OCI-LY7 (cell line): ENCODE measurements at regions not wholly inside any gene's neighbourhood (a gene's known extent, or its start where the extent isn't known, plus 50 kb on each side); places are given as distances from the start of the nearest gene placed in this dataset.

ENCODE experiments used
- CTCF ChIP-seq: fragments of 200-600 bp; sonication (generic); conservative IDR thresholded peaks from 2 replicates; pipeline ENCODE4 v1.5.1; 2014; ENCODE audit warnings: mild to moderate bottlenecking, antibody characterized with exemption, low read length, moderate library complexity, mixed read lengths
- EZH2phosphoT487 ChIP-seq: fragments of 200-600 bp; sonication (generic); IDR thresholded peaks from 2 replicates; pipeline ENCODE4 v1.6.1; 2018; ENCODE audit warnings: low read depth, borderline replicate concordance, mild to moderate bottlenecking, mixed run types, antibody characterized with exemption, low read length, moderate library complexity, mixed read lengths

- no peak for TF ChIP-seq CTCF
- no peak for TF ChIP-seq EZH2phosphoT487
These were observed 388.5 kb downstream of the TMEM121 start for GRCh38 chr14:105914738-105915385.
